ENCODE measurements at regions not wholly inside any gene's neighbourhood (a gene's known extent, or its start where the extent isn't known, plus 50 kb on each side); places are given as distances from the start of the nearest gene placed in this dataset.

- no peak for DNase-seq
- CTCF ChIA-PET, result no interaction called here
- Histone ChIP-seq H3K36me3 (ENCODE audit: control insufficient read depth in 4 of 4, insufficient read depth in 4 of 4, low read length in 3 of 4) (no peaks in the 10 kb centered on the region), H3K27me3 (replicated peaks in 2 of 5; ENCODE audit: control insufficient read depth in 4 of 5, insufficient read depth in 5 of 5, low read length in 4 of 5) (peaks cover 0 to 4% (median 0%) of the 10 kb centered on the region in 5 experiments), H3K9me3 (ENCODE audit: control extremely low read depth in 1 of 5, control insufficient read depth in 4 of 5, insufficient read depth in 2 of 5, low read depth in 1 of 5, low read length in 4 of 5) (peaks cover 0 to 5% (median 0%) of the 10 kb centered on the region in 5 experiments), H3K27ac (ENCODE audit: insufficient read depth in 1 of 2, low read depth in 1 of 2, low read length in 2 of 2, poor library complexity in 1 of 2, severe bottlenecking in 2 of 2) (no peak overlapping the region), H3K4me3 (ENCODE audit: control insufficient read depth in 1 of 7, extremely low read depth in 1 of 7, insufficient read depth in 4 of 7, low read depth in 2 of 7, low read length in 6 of 7) (no peak overlapping the region), H3K4me1 (ENCODE audit: control extremely low read depth in 1 of 4, control insufficient read depth in 4 of 4, insufficient read depth in 4 of 4, low read length in 3 of 4) (no peaks in the 10 kb centered on the region)
- no CpG with 5 or more reads among the region's 2 CpGs for WGBS (ENCODE audit: insufficient coverage)
- POLR2A ChIA-PET, result no interaction called here
Measured at GRCh38 chr3:7924228-7924627, 577.4 kb upstream of the LMCD1 start.

DNA sequence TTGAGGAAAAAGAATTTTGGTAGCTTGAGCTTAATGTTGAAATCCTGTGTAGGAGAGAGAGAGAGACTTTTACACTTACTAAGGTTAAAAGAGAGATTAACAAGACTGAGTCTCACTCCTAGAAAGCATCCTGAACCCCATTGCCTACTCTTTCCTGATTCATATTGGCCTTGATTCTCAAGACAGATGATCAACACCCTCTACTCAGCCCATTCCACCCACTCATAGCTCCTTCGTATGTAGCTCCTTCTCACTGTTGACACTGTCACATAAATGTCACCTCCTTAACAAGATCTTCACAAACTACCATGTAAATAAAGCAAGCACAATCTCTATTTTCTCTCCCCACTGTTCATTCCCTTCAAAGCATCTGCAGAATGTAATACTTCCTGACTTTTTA, 574.6 kb upstream of the LMCD1 start:
- H3K36me3 ChIP-seq (ENCODE audit: control insufficient read depth in 4 of 4, insufficient read depth in 4 of 4, low read length in 3 of 4), result no peaks in the 10 kb centered on the region
- no peak overlapping the region for H3K27ac ChIP-seq (ENCODE audit: insufficient read depth in 1 of 2, low read depth in 1 of 2, low read length in 2 of 2, poor library complexity in 1 of 2, severe bottlenecking in 2 of 2)
- H3K4me3 ChIP-seq (ENCODE audit: control insufficient read depth in 1 of 7, extremely low read depth in 1 of 7, insufficient read depth in 4 of 7, low read depth in 2 of 7, low read length in 6 of 7), result no peak overlapping the region
- peaks cover 0 to 2% (median 0%) of the 10 kb centered on the region in 5 experiments for H3K27me3 ChIP-seq (replicated peaks in 2 of 5; ENCODE audit: control insufficient read depth in 4 of 5, insufficient read depth in 5 of 5, low read length in 4 of 5)
- WGBS (ENCODE audit: insufficient coverage), result 89% methylated on average over 1 of the region's 1 CpG
- ChIA-PET POLR2A (no interaction called here), CTCF (no interaction called here)
- H3K9me3 ChIP-seq (ENCODE audit: control extremely low read depth in 1 of 5, control insufficient read depth in 4 of 5, insufficient read depth in 2 of 5, low read depth in 1 of 5, low read length in 4 of 5), result peaks cover 0 to 2% (median 0%) of the 10 kb centered on the region in 5 experiments
- H3K4me1 ChIP-seq (ENCODE audit: control extremely low read depth in 1 of 4, control insufficient read depth in 4 of 4, insufficient read depth in 4 of 4, low read length in 3 of 4), result no peaks in the 10 kb centered on the region
- no peak for DNase-seq

DNA sequence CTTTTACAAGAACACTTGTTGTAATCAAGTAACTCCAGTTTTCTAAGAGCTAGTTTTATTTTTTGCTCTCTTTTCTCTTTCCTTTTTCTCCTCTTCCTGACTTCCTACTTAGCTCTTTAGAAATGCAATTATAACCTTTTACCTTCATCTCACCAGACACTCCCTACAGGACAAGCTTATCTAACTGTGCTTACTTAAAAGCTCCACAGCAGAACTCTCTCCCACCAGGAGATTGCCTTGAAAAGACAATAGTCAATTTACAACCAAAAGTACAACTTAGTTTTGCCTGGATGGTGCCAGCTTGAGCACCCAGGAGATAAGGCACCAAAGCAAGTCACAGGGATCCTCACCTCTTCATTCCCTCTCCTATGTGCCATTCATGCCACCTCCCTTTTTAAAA, 573.8 kb upstream of the LMCD1 start:
- CTCF ChIA-PET, result no interaction called here
- H3K27me3 ChIP-seq (replicated peaks in 2 of 5; ENCODE audit: control insufficient read depth in 4 of 5, insufficient read depth in 5 of 5, low read length in 4 of 5), result peaks cover 0 to 2% (median 0%) of the 10 kb centered on the region in 5 experiments
- no peak overlapping the region for H3K27ac ChIP-seq (ENCODE audit: insufficient read depth in 1 of 2, low read depth in 1 of 2, low read length in 2 of 2, poor library complexity in 1 of 2, severe bottlenecking in 2 of 2)
- H3K36me3 ChIP-seq (ENCODE audit: control insufficient read depth in 4 of 4, insufficient read depth in 4 of 4, low read length in 3 of 4), result no peaks in the 10 kb centered on the region
- DNase-seq, result no peak
- no peak overlapping the region for H3K4me3 ChIP-seq (ENCODE audit: control insufficient read depth in 1 of 7, extremely low read depth in 1 of 7, insufficient read depth in 4 of 7, low read depth in 2 of 7, low read length in 6 of 7)
- H3K4me1 ChIP-seq (ENCODE audit: control extremely low read depth in 1 of 4, control insufficient read depth in 4 of 4, insufficient read depth in 4 of 4, low read length in 3 of 4), result no peaks in the 10 kb centered on the region
- peaks cover 0 to 2% (median 0%) of the 10 kb centered on the region in 5 experiments for H3K9me3 ChIP-seq (ENCODE audit: control extremely low read depth in 1 of 5, control insufficient read depth in 4 of 5, insufficient read depth in 2 of 5, low read depth in 1 of 5, low read length in 4 of 5)
- POLR2A ChIA-PET, result no interaction called here

- no peaks in the 10 kb centered on the region for H3K4me1 ChIP-seq (ENCODE audit: control extremely low read depth in 1 of 4, control insufficient read depth in 4 of 4, insufficient read depth in 4 of 4, low read length in 3 of 4)
- ChIA-PET CTCF (no interaction called here), POLR2A (no interaction called here)
- H3K27ac ChIP-seq (ENCODE audit: insufficient read depth in 1 of 2, low read depth in 1 of 2, low read length in 2 of 2, poor library complexity in 1 of 2, severe bottlenecking in 2 of 2), result no peak overlapping the region
- peaks cover 0 to 3% (median 0%) of the 10 kb centered on the region in 5 experiments for H3K9me3 ChIP-seq (ENCODE audit: control extremely low read depth in 1 of 5, control insufficient read depth in 4 of 5, insufficient read depth in 2 of 5, low read depth in 1 of 5, low read length in 4 of 5)
- 53% methylated on average over 2 of the region's 2 CpGs for WGBS (ENCODE audit: insufficient coverage)
- H3K36me3 ChIP-seq (ENCODE audit: control insufficient read depth in 4 of 4, insufficient read depth in 4 of 4, low read length in 3 of 4), result no peaks in the 10 kb centered on the region
- H3K4me3 ChIP-seq (ENCODE audit: control insufficient read depth in 1 of 7, extremely low read depth in 1 of 7, insufficient read depth in 4 of 7, low read depth in 2 of 7, low read length in 6 of 7), result no peak overlapping the region
- peaks cover 0 to 2% (median 0%) of the 10 kb centered on the region in 5 experiments for H3K27me3 ChIP-seq (replicated peaks in 2 of 5; ENCODE audit: control insufficient read depth in 4 of 5, insufficient read depth in 5 of 5, low read length in 4 of 5)
- no peak for DNase-seq
Measured at GRCh38 chr3:7929319-7929889, 572.2 kb upstream of the LMCD1 start.

DNA sequence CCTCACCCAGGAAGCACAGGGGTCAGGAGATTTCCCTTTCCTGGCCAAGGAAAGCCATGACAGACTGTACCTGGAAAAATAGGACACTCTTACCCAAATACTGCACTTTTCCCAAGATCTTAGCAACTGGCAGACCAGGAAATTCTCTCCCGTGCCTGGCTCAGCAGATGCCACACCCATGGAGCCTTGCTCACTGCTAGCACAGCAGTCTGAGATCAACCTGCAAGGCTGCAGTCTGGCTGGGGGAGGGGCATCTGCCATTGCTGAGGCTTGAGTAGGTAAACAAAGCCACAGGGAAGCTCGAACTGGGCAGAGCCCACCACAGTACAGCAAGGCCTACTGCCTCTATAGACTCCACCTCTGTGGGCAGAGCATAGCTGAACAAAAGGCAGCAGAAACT, 567.3 kb upstream of the LMCD1 start:
- POLR2A ChIA-PET, result no interaction called here
- CTCF ChIA-PET, result no interaction called here

DNA sequence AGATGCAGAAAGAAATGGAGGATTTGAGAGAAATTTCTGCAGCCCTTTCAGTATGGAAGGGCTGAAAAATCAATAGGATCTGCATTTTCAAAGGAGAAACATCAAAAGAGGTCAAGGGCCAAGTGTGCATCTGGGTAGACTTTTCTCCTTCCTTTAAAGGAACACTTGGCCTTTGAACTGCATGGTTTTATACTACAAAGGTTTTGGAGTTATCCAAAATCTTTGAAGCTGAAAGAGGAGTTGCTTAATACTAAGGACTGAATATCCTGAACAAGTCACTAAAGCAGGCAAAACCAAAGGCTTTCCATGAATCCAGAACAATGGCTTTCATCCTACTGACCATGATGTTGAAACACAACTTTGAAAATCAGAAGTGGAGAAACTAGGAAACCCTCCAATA, 553.7 kb upstream of the LMCD1 start:
- no peak for DNase-seq
- ChIA-PET CTCF (no interaction called here), POLR2A (no interaction called here)
- Histone ChIP-seq H3K36me3 (ENCODE audit: control insufficient read depth in 4 of 4, insufficient read depth in 4 of 4, low read length in 3 of 4) (no peaks in the 10 kb centered on the region), H3K9me3 (ENCODE audit: control extremely low read depth in 1 of 5, control insufficient read depth in 4 of 5, insufficient read depth in 2 of 5, low read depth in 1 of 5, low read length in 4 of 5) (no peaks in the 10 kb centered on the region), H3K4me1 (ENCODE audit: control extremely low read depth in 1 of 4, control insufficient read depth in 4 of 4, insufficient read depth in 4 of 4, low read length in 3 of 4) (no peaks in the 10 kb centered on the region), H3K27ac (ENCODE audit: insufficient read depth in 1 of 2, low read depth in 1 of 2, low read length in 2 of 2, poor library complexity in 1 of 2, severe bottlenecking in 2 of 2) (no peak overlapping the region), H3K4me3 (ENCODE audit: control insufficient read depth in 1 of 7, extremely low read depth in 1 of 7, insufficient read depth in 4 of 7, low read depth in 2 of 7, low read length in 6 of 7) (no peak overlapping the region), H3K27me3 (replicated peaks in 2 of 5; ENCODE audit: control insufficient read depth in 4 of 5, insufficient read depth in 5 of 5, low read length in 4 of 5) (peaks cover 0 to 2% (median 0%) of the 10 kb centered on the region in 5 experiments)

More for the DNA sequence above, 567.3 kb upstream of the LMCD1 start:
- 89% methylated on average over 2 of the region's 2 CpGs for WGBS (ENCODE audit: insufficient coverage)
- no peaks in the 10 kb centered on the region for H3K27me3 ChIP-seq (replicated peaks in 2 of 5; ENCODE audit: control insufficient read depth in 4 of 5, insufficient read depth in 5 of 5, low read length in 4 of 5)
- H3K4me3 ChIP-seq (ENCODE audit: control insufficient read depth in 1 of 7, extremely low read depth in 1 of 7, insufficient read depth in 4 of 7, low read depth in 2 of 7, low read length in 6 of 7), result no peak overlapping the region
- no peak overlapping the region for H3K27ac ChIP-seq (ENCODE audit: insufficient read depth in 1 of 2, low read depth in 1 of 2, low read length in 2 of 2, poor library complexity in 1 of 2, severe bottlenecking in 2 of 2)
- no peak for DNase-seq
- H3K4me1 ChIP-seq (ENCODE audit: control extremely low read depth in 1 of 4, control insufficient read depth in 4 of 4, insufficient read depth in 4 of 4, low read length in 3 of 4), result no peaks in the 10 kb centered on the region
- H3K9me3 ChIP-seq (ENCODE audit: control extremely low read depth in 1 of 5, control insufficient read depth in 4 of 5, insufficient read depth in 2 of 5, low read depth in 1 of 5, low read length in 4 of 5), result peaks cover 0 to 3% (median 0%) of the 10 kb centered on the region in 5 experiments
- no peaks in the 10 kb centered on the region for H3K36me3 ChIP-seq (ENCODE audit: control insufficient read depth in 4 of 4, insufficient read depth in 4 of 4, low read length in 3 of 4)

- H3K27me3 ChIP-seq (replicated peaks in 2 of 5; ENCODE audit: control insufficient read depth in 4 of 5, insufficient read depth in 5 of 5, low read length in 4 of 5), result peaks cover 0 to 2% (median 0%) of the 10 kb centered on the region in 5 experiments
- H3K36me3 ChIP-seq (ENCODE audit: control insufficient read depth in 4 of 4, insufficient read depth in 4 of 4, low read length in 3 of 4), result no peaks in the 10 kb centered on the region
- ChIA-PET POLR2A (no interaction called here), CTCF (no interaction called here)
- no peak overlapping the region for H3K27ac ChIP-seq (ENCODE audit: insufficient read depth in 1 of 2, low read depth in 1 of 2, low read length in 2 of 2, poor library complexity in 1 of 2, severe bottlenecking in 2 of 2)
- no peak for DNase-seq
- WGBS (ENCODE audit: insufficient coverage), result 93% methylated on average over 2 of the region's 3 CpGs
- H3K4me1 ChIP-seq (ENCODE audit: control extremely low read depth in 1 of 4, control insufficient read depth in 4 of 4, insufficient read depth in 4 of 4, low read length in 3 of 4), result no peaks in the 10 kb centered on the region
- no peak overlapping the region for H3K4me3 ChIP-seq (ENCODE audit: control insufficient read depth in 1 of 7, extremely low read depth in 1 of 7, insufficient read depth in 4 of 7, low read depth in 2 of 7, low read length in 6 of 7)
- H3K9me3 ChIP-seq (ENCODE audit: control extremely low read depth in 1 of 5, control insufficient read depth in 4 of 5, insufficient read depth in 2 of 5, low read depth in 1 of 5, low read length in 4 of 5), result no peaks in the 10 kb centered on the region
Measured at GRCh38 chr3:7950890-7951289, 550.7 kb upstream of the LMCD1 start.
